ENCODE measurements at regions not wholly inside any gene's neighbourhood (a gene's known extent, or its start where the extent isn't known, plus 50 kb on each side); places are given as distances from the start of the nearest gene placed in this dataset.

GRCh38 chr4:175871774-175872405 is 59.8 kb upstream of the GPM6A start:
- Histone ChIP-seq H3K27me3 (ENCODE audit: control insufficient read depth, insufficient read depth, low read length) (no peaks in the 10 kb centered on the region), H3K4me3 (ENCODE audit: low read depth, low read length) (no peak overlapping the region), H3K9me3 (ENCODE audit: control insufficient read depth, insufficient read depth, low read depth, low read length) (no peaks in the 10 kb centered on the region), H3K36me3 (ENCODE audit: control insufficient read depth, insufficient read depth, low read length) (no peaks in the 10 kb centered on the region), H3K9ac (ENCODE audit: low read length) (no peak overlapping the region), H3K4me1 (ENCODE audit: control insufficient read depth, insufficient read depth, low read length) (no peaks in the 10 kb centered on the region), H3K27ac (ENCODE audit: low read depth, low read length) (no peak overlapping the region)

- no peak overlapping the region for H3K9ac ChIP-seq (ENCODE audit: low read length)
- H3K27ac ChIP-seq (ENCODE audit: low read depth, low read length) = no peak overlapping the region
Measured at GRCh38 chr4:175873707-175874106, 61.6 kb upstream of the GPM6A start.

GRCh38 chr4:175874306-175874705 is 62.2 kb upstream of the GPM6A start:
- Histone ChIP-seq H3K27me3 (ENCODE audit: control insufficient read depth, insufficient read depth, low read length) (no peaks in the 10 kb centered on the region), H3K36me3 (ENCODE audit: control insufficient read depth, insufficient read depth, low read length) (no peaks in the 10 kb centered on the region), H3K4me3 (ENCODE audit: low read depth, low read length) (no peak overlapping the region), H3K27ac (ENCODE audit: low read depth, low read length) (no peak overlapping the region), H3K9me3 (ENCODE audit: control insufficient read depth, insufficient read depth, low read depth, low read length) (peaks cover 3% of the 10 kb centered on the region; the same call in 1 of the 2 replicates), H3K9ac (ENCODE audit: low read length) (no peak overlapping the region), H3K4me1 (ENCODE audit: control insufficient read depth, insufficient read depth, low read length) (no peaks in the 10 kb centered on the region)

More at GRCh38 chr4:175873707-175874106, 61.6 kb upstream of the GPM6A start:
- no peaks in the 10 kb centered on the region for H3K27me3 ChIP-seq (ENCODE audit: control insufficient read depth, insufficient read depth, low read length)
- H3K4me3 ChIP-seq (ENCODE audit: low read depth, low read length) = no peak overlapping the region
- H3K9me3 ChIP-seq (ENCODE audit: control insufficient read depth, insufficient read depth, low read depth, low read length) = no peaks in the 10 kb centered on the region
- no peaks in the 10 kb centered on the region for H3K4me1 ChIP-seq (ENCODE audit: control insufficient read depth, insufficient read depth, low read length)
- no peaks in the 10 kb centered on the region for H3K36me3 ChIP-seq (ENCODE audit: control insufficient read depth, insufficient read depth, low read length)

GRCh38 chr4:175875993-175876771 is 64.1 kb upstream of the GPM6A start:
- H3K27me3 ChIP-seq (ENCODE audit: control insufficient read depth, insufficient read depth, low read length) = no peaks in the 10 kb centered on the region
- H3K9me3 ChIP-seq (ENCODE audit: control insufficient read depth, insufficient read depth, low read depth, low read length) = peaks cover 3% of the 10 kb centered on the region; the same call in 1 of the 2 replicates
- no peaks in the 10 kb centered on the region for H3K4me1 ChIP-seq (ENCODE audit: control insufficient read depth, insufficient read depth, low read length)
- H3K36me3 ChIP-seq (ENCODE audit: control insufficient read depth, insufficient read depth, low read length) = no peaks in the 10 kb centered on the region
- H3K9ac ChIP-seq (ENCODE audit: low read length) = no peak overlapping the region
- H3K27ac ChIP-seq (ENCODE audit: low read depth, low read length) = no peak overlapping the region
- no peak overlapping the region for H3K4me3 ChIP-seq (ENCODE audit: low read depth, low read length)

GRCh38 chr4:175882891-175883290 is 70.8 kb upstream of the GPM6A start:
- Histone ChIP-seq H3K4me1 (ENCODE audit: control insufficient read depth, insufficient read depth, low read length) (no peaks in the 10 kb centered on the region), H3K9ac (ENCODE audit: low read length) (no peak overlapping the region), H3K27me3 (ENCODE audit: control insufficient read depth, insufficient read depth, low read length) (no peaks in the 10 kb centered on the region), H3K36me3 (ENCODE audit: control insufficient read depth, insufficient read depth, low read length) (no peaks in the 10 kb centered on the region), H3K4me3 (ENCODE audit: low read depth, low read length) (no peak overlapping the region), H3K27ac (ENCODE audit: low read depth, low read length) (no peak overlapping the region), H3K9me3 (ENCODE audit: control insufficient read depth, insufficient read depth, low read depth, low read length) (peaks cover 6% of the 10 kb centered on the region; the same call in 1 of the 2 replicates)

GRCh38 chr4:175884048-175884447 is 72.0 kb upstream of the GPM6A start:
- no peaks in the 10 kb centered on the region for H3K27me3 ChIP-seq (ENCODE audit: control insufficient read depth, insufficient read depth, low read length)
- H3K4me1 ChIP-seq (ENCODE audit: control insufficient read depth, insufficient read depth, low read length) = no peaks in the 10 kb centered on the region
- no peak overlapping the region for H3K9ac ChIP-seq (ENCODE audit: low read length)
- H3K27ac ChIP-seq (ENCODE audit: low read depth, low read length) = no peak overlapping the region
- H3K9me3 ChIP-seq (ENCODE audit: control insufficient read depth, insufficient read depth, low read depth, low read length) = peaks cover 5% of the 10 kb centered on the region; the same call in 1 of the 2 replicates
- no peak overlapping the region for H3K4me3 ChIP-seq (ENCODE audit: low read depth, low read length)
- no peaks in the 10 kb centered on the region for H3K36me3 ChIP-seq (ENCODE audit: control insufficient read depth, insufficient read depth, low read length)

- no peak overlapping the region for H3K9ac ChIP-seq (ENCODE audit: low read length)
- no peaks in the 10 kb centered on the region for H3K36me3 ChIP-seq (ENCODE audit: control insufficient read depth, insufficient read depth, low read length)
- H3K27ac ChIP-seq (ENCODE audit: low read depth, low read length) = no peak overlapping the region
- H3K27me3 ChIP-seq (ENCODE audit: control insufficient read depth, insufficient read depth, low read length) = no peaks in the 10 kb centered on the region
- H3K4me3 ChIP-seq (ENCODE audit: low read depth, low read length) = no peak overlapping the region
- no peaks in the 10 kb centered on the region for H3K9me3 ChIP-seq (ENCODE audit: control insufficient read depth, insufficient read depth, low read depth, low read length)
- no peaks in the 10 kb centered on the region for H3K4me1 ChIP-seq (ENCODE audit: control insufficient read depth, insufficient read depth, low read length)
Measured at GRCh38 chr4:175891231-175891630, 79.2 kb upstream of the GPM6A start.

GRCh38 chr4:175891851-175892250 is 79.8 kb upstream of the GPM6A start:
- no peak overlapping the region for H3K4me3 ChIP-seq (ENCODE audit: low read depth, low read length)
- H3K9ac ChIP-seq (ENCODE audit: low read length) = no peak overlapping the region
- H3K4me1 ChIP-seq (ENCODE audit: control insufficient read depth, insufficient read depth, low read length) = no peaks in the 10 kb centered on the region
- no peaks in the 10 kb centered on the region for H3K9me3 ChIP-seq (ENCODE audit: control insufficient read depth, insufficient read depth, low read depth, low read length)
- no peaks in the 10 kb centered on the region for H3K36me3 ChIP-seq (ENCODE audit: control insufficient read depth, insufficient read depth, low read length)
- H3K27me3 ChIP-seq (ENCODE audit: control insufficient read depth, insufficient read depth, low read length) = no peaks in the 10 kb centered on the region
- no peak overlapping the region for H3K27ac ChIP-seq (ENCODE audit: low read depth, low read length)

GRCh38 chr4:175905925-175906324 is 93.9 kb upstream of the GPM6A start:
- H3K27me3 ChIP-seq (ENCODE audit: control insufficient read depth, insufficient read depth, low read length) = no peaks in the 10 kb centered on the region
- peaks cover 7% of the 10 kb centered on the region for H3K4me1 ChIP-seq (ENCODE audit: control insufficient read depth, insufficient read depth, low read length)
- no peaks in the 10 kb centered on the region for H3K36me3 ChIP-seq (ENCODE audit: control insufficient read depth, insufficient read depth, low read length)
- H3K4me3 ChIP-seq (ENCODE audit: low read depth, low read length) = no peak overlapping the region
- H3K27ac ChIP-seq (ENCODE audit: low read depth, low read length) = no peak overlapping the region
- H3K9me3 ChIP-seq (ENCODE audit: control insufficient read depth, insufficient read depth, low read depth, low read length) = no peaks in the 10 kb centered on the region
- H3K9ac ChIP-seq (ENCODE audit: low read length) = no peak overlapping the region

- Histone ChIP-seq H3K4me1 (ENCODE audit: control insufficient read depth, insufficient read depth, low read length) (peaks cover 7% of the 10 kb centered on the region), H3K9me3 (ENCODE audit: control insufficient read depth, insufficient read depth, low read depth, low read length) (no peaks in the 10 kb centered on the region), H3K36me3 (ENCODE audit: control insufficient read depth, insufficient read depth, low read length) (no peaks in the 10 kb centered on the region), H3K9ac (ENCODE audit: low read length) (no peak overlapping the region), H3K27ac (ENCODE audit: low read depth, low read length) (no peak overlapping the region), H3K27me3 (ENCODE audit: control insufficient read depth, insufficient read depth, low read length) (no peaks in the 10 kb centered on the region), H3K4me3 (ENCODE audit: low read depth, low read length) (no peak overlapping the region)
Measured at GRCh38 chr4:175906384-175906783, 94.3 kb upstream of the GPM6A start.

- peaks cover 5% of the 10 kb centered on the region for H3K4me1 ChIP-seq (ENCODE audit: control insufficient read depth, insufficient read depth, low read length)
- H3K27me3 ChIP-seq (ENCODE audit: control insufficient read depth, insufficient read depth, low read length) = no peaks in the 10 kb centered on the region
- H3K27ac ChIP-seq (ENCODE audit: low read depth, low read length) = no peak overlapping the region
- H3K36me3 ChIP-seq (ENCODE audit: control insufficient read depth, insufficient read depth, low read length) = no peaks in the 10 kb centered on the region
- no peak overlapping the region for H3K9ac ChIP-seq (ENCODE audit: low read length)
- H3K4me3 ChIP-seq (ENCODE audit: low read depth, low read length) = no peak overlapping the region
- H3K9me3 ChIP-seq (ENCODE audit: control insufficient read depth, insufficient read depth, low read depth, low read length) = no peaks in the 10 kb centered on the region
Measured at GRCh38 chr4:175910700-175911099, 98.6 kb upstream of the GPM6A start.
